Psoas muscle (tissue), 7 donors: ENCODE measurements at regions not wholly inside any gene's neighbourhood (a gene's known extent, or its start where the extent isn't known, plus 50 kb on each side); places are given as distances from the start of the nearest gene placed in this dataset.

Experiments used
- ATAC-seq, 4 donors: fragments of 200-7000 bp; cut with Tn5 transposase; one replicate each; pipeline ENCODE4 v1.9.1; 2020; ENCODE audit warnings: moderate library complexity in 3 of 4, mild to moderate bottlenecking in 2 of 4
- DNase-seq, 2 donors: peaks; one replicate each; pipeline ENCODE4 v3.0.0-alpha.2; 2020
- H3K27ac ChIP-seq: fragments of 200-600 bp; one replicate; pipeline ENCODE4 v1.8.0; 2022
- H3K27me3 ChIP-seq, 3 donors: fragments of 200-600 bp in 1 of 3; one replicate each; pipeline versions ENCODE4 v1.6.1 to v1.8.0; 2013 to 2022; ENCODE audit warnings: low read length in 2 of 3, mild to moderate bottlenecking in 2 of 3, moderate library complexity in 1 of 3; ENCODE audit not compliant: insufficient read depth in 3 of 3
- H3K36me3 ChIP-seq, 2 donors: fragments of 200-600 bp in 1 of 2; one replicate each; pipeline versions ENCODE4 v1.6.1 to v1.8.0; 2013 to 2022; ENCODE audit warnings: low read depth in 1 of 2, mild to moderate bottlenecking in 1 of 2, moderate library complexity in 1 of 2; ENCODE audit not compliant: insufficient read depth in 1 of 2
- H3K4me1 ChIP-seq: fragments of 200-600 bp; one replicate; pipeline ENCODE4 v1.8.0; 2022
- H3K4me3 ChIP-seq: fragments of 200-600 bp; one replicate; pipeline ENCODE4 v1.8.0; 2022; ENCODE audit warnings: mild to moderate bottlenecking
- H3K9me3 ChIP-seq: fragments of 200-600 bp; one replicate; pipeline ENCODE4 v1.8.0; 2022
- CTCF ChIP-seq: fragments of 200-600 bp; IDR thresholded peaks from one replicate; pipeline ENCODE4 v1.8.0; 2022; ENCODE audit warnings: antibody characterized with exemption
- WGBS, 3 donors: extraction: QIAGEN DNeasy Blood & Tissue Kit; methylation state at CpG; one replicate each; pipeline versions ENCODE4 v1.1.6 to v1.1.7; 2013; 5-methylcytosine and 5-hydroxymethylcytosine counted together
- intact Hi-C, 2 donors: fragments of 100-400 bp; cut with DNase I; formaldehyde crosslinking; loops; one replicate each; pipeline versions ENCODE4 v1.11.0 to v1.14.2; 2022
- donor health status: healthy with polysubstance abuse.
- donor health status: DM: no; HTN: no; CAD: no; lungs with moderate emphysema.
- donor health status: Bipolar disorder and iron deficiency.
- donor health status: healthy.
- donor health status: DM: yes; HTN: yes; CAD: no.
- donor health status: DM: no; HTN: no; CAD: no.
- donor health status: DM: yes; HTN: yes; CAD: no.

- H3K27me3 ChIP-seq, result no peaks in the 10 kb centered on the region
- H3K9me3 ChIP-seq, result peaks cover 8% of the 10 kb centered on the region
- intact Hi-C loops, result no loop called here
- WGBS, 3 donors, result 45 to 57% (median 47%) methylated on average over 4 of the region's 4 CpGs
- no peak for ATAC-seq
- no peak overlapping the region for H3K27ac ChIP-seq
- TF ChIP-seq CTCF, result no peak
- DNase-seq, result no peak
- H3K36me3 ChIP-seq, result no peaks in the 10 kb centered on the region
- no peak overlapping the region for H3K4me3 ChIP-seq
- H3K4me1 ChIP-seq, result no peaks in the 10 kb centered on the region
Measured at GRCh38 chr7:45514944-45515343, 59.2 kb upstream of the ADCY1 start.

GRCh38 chr7:45515346-45515745 is 58.8 kb upstream of the ADCY1 start:
- TF ChIP-seq CTCF, result no peak
- Histone ChIP-seq H3K27me3 (no peaks in the 10 kb centered on the region), H3K4me1 (no peaks in the 10 kb centered on the region), H3K4me3 (no peak overlapping the region), H3K27ac (no peak overlapping the region), H3K9me3 (peaks cover 8% of the 10 kb centered on the region), H3K36me3 (no peaks in the 10 kb centered on the region)
- DNase-seq (no peak), ATAC-seq (no peak)
- intact Hi-C loops, result no loop called here
